ENCODE measurements at regions not wholly inside any gene's neighbourhood (a gene's known extent, or its start where the extent isn't known, plus 50 kb on each side); places are given as distances from the start of the nearest gene placed in this dataset.

GRCh38 chr4:180564026-180564425 is 1679.2 kb upstream of the TENM3 start:
- no peaks in the 10 kb centered on the region for H3K36me3 Mint-ChIP-seq (ENCODE audit: insufficient read depth)
- H3K9me3 Mint-ChIP-seq (ENCODE audit: low read depth) = peaks cover 6% of the 10 kb centered on the region
- peaks cover 1% of the 10 kb centered on the region for H3K4me1 Mint-ChIP-seq (ENCODE audit: low read depth)
- no peak overlapping the region for H3K27ac Mint-ChIP-seq
- no peak overlapping the region for H3K4me3 Mint-ChIP-seq (ENCODE audit: low read depth)
- TF ChIP-seq, protein P1, sequence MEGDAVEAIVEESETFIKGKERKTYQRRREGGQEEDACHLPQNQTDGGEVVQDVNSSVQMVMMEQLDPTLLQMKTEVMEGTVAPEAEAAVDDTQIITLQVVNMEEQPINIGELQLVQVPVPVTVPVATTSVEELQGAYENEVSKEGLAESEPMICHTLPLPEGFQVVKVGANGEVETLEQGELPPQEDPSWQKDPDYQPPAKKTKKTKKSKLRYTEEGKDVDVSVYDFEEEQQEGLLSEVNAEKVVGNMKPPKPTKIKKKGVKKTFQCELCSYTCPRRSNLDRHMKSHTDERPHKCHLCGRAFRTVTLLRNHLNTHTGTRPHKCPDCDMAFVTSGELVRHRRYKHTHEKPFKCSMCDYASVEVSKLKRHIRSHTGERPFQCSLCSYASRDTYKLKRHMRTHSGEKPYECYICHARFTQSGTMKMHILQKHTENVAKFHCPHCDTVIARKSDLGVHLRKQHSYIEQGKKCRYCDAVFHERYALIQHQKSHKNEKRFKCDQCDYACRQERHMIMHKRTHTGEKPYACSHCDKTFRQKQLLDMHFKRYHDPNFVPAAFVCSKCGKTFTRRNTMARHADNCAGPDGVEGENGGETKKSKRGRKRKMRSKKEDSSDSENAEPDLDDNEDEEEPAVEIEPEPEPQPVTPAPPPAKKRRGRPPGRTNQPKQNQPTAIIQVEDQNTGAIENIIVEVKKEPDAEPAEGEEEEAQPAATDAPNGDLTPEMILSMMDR (IDR thresholded peaks at IDR 0.05; ENCODE audit: unreplicated experiment) = no peak
- no peak for DNase-seq (ENCODE audit: low spot score, unreplicated experiment)
- H3K27me3 Mint-ChIP-seq = no peaks in the 10 kb centered on the region

DNA sequence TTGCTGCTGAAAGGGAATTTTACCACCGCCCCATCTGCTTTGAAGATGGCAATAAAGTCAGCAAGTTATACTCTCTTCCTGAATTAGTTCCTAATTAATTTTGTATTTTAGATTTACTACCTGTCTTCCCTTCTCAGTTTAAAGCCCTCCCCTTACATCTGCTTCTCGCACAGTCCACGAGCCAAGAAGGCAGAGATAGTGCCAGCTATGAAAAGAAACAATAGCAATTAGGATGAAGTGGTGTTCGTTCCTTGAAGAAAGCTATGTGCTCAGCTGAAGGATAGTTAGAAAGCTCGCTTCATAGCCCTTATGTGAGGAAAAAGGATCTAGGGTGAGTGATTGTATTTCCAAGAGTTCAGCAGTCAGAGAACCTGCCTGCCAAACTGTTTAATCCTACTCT is 1678.8 kb upstream of the TENM3 start:
- no peak for DNase-seq (ENCODE audit: low spot score, unreplicated experiment)
- Mint-ChIP-seq H3K27me3 (no peaks in the 10 kb centered on the region), H3K4me3 (ENCODE audit: low read depth) (no peak overlapping the region), H3K36me3 (ENCODE audit: insufficient read depth) (no peaks in the 10 kb centered on the region), H3K4me1 (ENCODE audit: low read depth) (peaks cover 1% of the 10 kb centered on the region), H3K9me3 (ENCODE audit: low read depth) (peaks cover 6% of the 10 kb centered on the region), H3K27ac (no peak overlapping the region)
- TF ChIP-seq, protein P1 (IDR thresholded peaks at IDR 0.05; ENCODE audit: unreplicated experiment) = no peak

GRCh38 chr4:180565856-180566431 is 1677.3 kb upstream of the TENM3 start:
- peaks cover 6% of the 10 kb centered on the region for H3K9me3 Mint-ChIP-seq (ENCODE audit: low read depth)
- H3K4me3 Mint-ChIP-seq (ENCODE audit: low read depth) = no peak overlapping the region
- H3K27ac Mint-ChIP-seq = no peak overlapping the region
- no peaks in the 10 kb centered on the region for H3K36me3 Mint-ChIP-seq (ENCODE audit: insufficient read depth)
- peaks cover 1% of the 10 kb centered on the region for H3K4me1 Mint-ChIP-seq (ENCODE audit: low read depth)
- DNase-seq (ENCODE audit: low spot score, unreplicated experiment) = no peak
- TF ChIP-seq, protein P1 (IDR thresholded peaks at IDR 0.05; ENCODE audit: unreplicated experiment) = no peak
- H3K27me3 Mint-ChIP-seq = no peaks in the 10 kb centered on the region

GRCh38 chr4:180566492-180566891 is 1676.7 kb upstream of the TENM3 start:
- H3K4me1 Mint-ChIP-seq (ENCODE audit: low read depth) = peaks cover 1% of the 10 kb centered on the region
- no peak for DNase-seq (ENCODE audit: low spot score, unreplicated experiment)
- no peaks in the 10 kb centered on the region for H3K27me3 Mint-ChIP-seq
- no peaks in the 10 kb centered on the region for H3K36me3 Mint-ChIP-seq (ENCODE audit: insufficient read depth)
- TF ChIP-seq, protein P1 (IDR thresholded peaks at IDR 0.05; ENCODE audit: unreplicated experiment) = no peak
- no peak overlapping the region for H3K4me3 Mint-ChIP-seq (ENCODE audit: low read depth)
- no peak overlapping the region for H3K27ac Mint-ChIP-seq
- H3K9me3 Mint-ChIP-seq (ENCODE audit: low read depth) = peaks cover 6% of the 10 kb centered on the region

GRCh38 chr4:180567080-180567479 is 1676.1 kb upstream of the TENM3 start:
- H3K4me1 Mint-ChIP-seq (ENCODE audit: low read depth) = peaks cover 1% of the 10 kb centered on the region
- H3K27ac Mint-ChIP-seq = peak overlapping the region; percentile 30
- H3K36me3 Mint-ChIP-seq (ENCODE audit: insufficient read depth) = no peaks in the 10 kb centered on the region
- DNase-seq (ENCODE audit: low spot score, unreplicated experiment) = no peak
- H3K9me3 Mint-ChIP-seq (ENCODE audit: low read depth) = peaks cover 6% of the 10 kb centered on the region
- TF ChIP-seq, protein P1 (IDR thresholded peaks at IDR 0.05; ENCODE audit: unreplicated experiment) = no peak
- H3K27me3 Mint-ChIP-seq = no peaks in the 10 kb centered on the region
- no peak overlapping the region for H3K4me3 Mint-ChIP-seq (ENCODE audit: low read depth)
